Ovary (tissue), 7 donors: ENCODE measurements at regions not wholly inside any gene's neighbourhood (a gene's known extent, or its start where the extent isn't known, plus 50 kb on each side); places are given as distances from the start of the nearest gene placed in this dataset.

Source experiments
- DNase-seq, 5 donors: peaks; one replicate each; pipeline ENCODE4 v3.0.0-alpha.2; 2019 to 2020
- H3K27ac ChIP-seq, 2 donors: fragments of 200-600 bp; one replicate each; pipeline versions ENCODE4 v1.5.1 to v1.8.0; 2019 to 2022
- H3K27me3 ChIP-seq: fragments of 200-600 bp; one replicate; pipeline ENCODE4 v1.8.0; 2022
- H3K36me3 ChIP-seq: fragments of 200-600 bp; sonication (generic); one replicate; pipeline ENCODE4 v1.5.1; 2019
- H3K4me1 ChIP-seq: one replicate; pipeline ENCODE4 v1.8.1; 2013; ENCODE audit warnings: mild to moderate bottlenecking, moderate library complexity; ENCODE audit not compliant: insufficient read depth
- H3K4me3 ChIP-seq: fragments of 200-600 bp; sonication (generic); one replicate; pipeline ENCODE4 v1.5.1; 2017
- H3K9me3 ChIP-seq, 2 donors: fragments of 200-600 bp in 1 of 2; sonication (generic) in 1 of 2; one replicate each; pipeline versions ENCODE4 v1.5.1 to v1.8.1; 2013 to 2019; ENCODE audit warnings: mild to moderate bottlenecking in 1 of 2, moderate library complexity in 1 of 2
- EP300 ChIP-seq: sonication (generic); formaldehyde crosslinking; IDR thresholded peaks from one replicate; pipeline ENCODE4 v1.6.1; 2017; ENCODE audit warnings: antibody characterized with exemption
- POLR2A ChIP-seq: fragments of 450-650 bp; IDR thresholded peaks from one replicate; pipeline ENCODE4 v1.6.1; 2017; ENCODE audit warnings: antibody characterized with exemption, mild to moderate bottlenecking, moderate library complexity
- WGBS, 3 donors: extraction: QIAGEN DNeasy Blood & Tissue Kit in 1 of 3; methylation state at CpG; one replicate each; pipeline versions ENCODE4 v1.1.5 to v1.1.7; 2013 to 2017; 5-methylcytosine and 5-hydroxymethylcytosine counted together
- intact Hi-C, 4 donors: fragments of 100-400 bp; cut with DNase I; formaldehyde crosslinking; loops; one replicate each; pipeline versions ENCODE4 v1.11.0 to v1.15.1; 2022 to 2023
- TF ChIP-seq, protein P1 (sequence below), 3 donors: fragments of 450-650 bp in 2 of 3; fragments of 200-600 bp in 1 of 3; IDR thresholded peaks; one replicate each; pipeline versions ENCODE4 v1.5.1 to v1.8.0; 2016 to 2022; ENCODE audit warnings: antibody characterized with exemption in 3 of 3, mild to moderate bottlenecking in 1 of 3
- donor health status: DM: no; HTN: no; CAD: no; lungs with moderate emphysema.
- donor health status: DM: no; HTN: no; CAD: no.
- donor health status: Bipolar disorder and iron deficiency.
- donor health status: DM: no; HTN: no; CAD: no.
- donor health status: DM: yes; HTN: yes; CAD: no.

DNA sequence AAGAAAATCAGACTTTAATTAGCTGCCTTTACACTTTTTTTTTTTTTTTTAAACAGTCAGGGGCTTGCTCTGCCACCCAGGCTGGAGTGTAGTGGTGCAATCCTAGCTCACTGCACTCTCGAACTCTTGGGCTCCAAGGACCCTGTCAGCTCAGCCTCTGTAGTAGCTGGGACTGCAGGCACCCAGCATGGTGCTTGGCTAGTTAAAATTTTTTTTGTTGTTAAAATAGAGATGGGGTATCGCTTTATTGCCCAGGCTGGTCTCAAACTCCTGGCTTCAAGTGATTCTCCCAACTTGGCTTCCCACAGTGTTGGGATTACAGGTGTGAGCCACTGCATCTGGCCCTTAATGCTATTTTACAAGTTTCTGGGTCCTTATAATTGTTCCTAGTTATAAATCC, 359.1 kb downstream of the SPRY1 start:
- H3K36me3 ChIP-seq, result no peaks in the 10 kb centered on the region
- no peak for TF ChIP-seq POLR2A
- TF ChIP-seq, protein P1, sequence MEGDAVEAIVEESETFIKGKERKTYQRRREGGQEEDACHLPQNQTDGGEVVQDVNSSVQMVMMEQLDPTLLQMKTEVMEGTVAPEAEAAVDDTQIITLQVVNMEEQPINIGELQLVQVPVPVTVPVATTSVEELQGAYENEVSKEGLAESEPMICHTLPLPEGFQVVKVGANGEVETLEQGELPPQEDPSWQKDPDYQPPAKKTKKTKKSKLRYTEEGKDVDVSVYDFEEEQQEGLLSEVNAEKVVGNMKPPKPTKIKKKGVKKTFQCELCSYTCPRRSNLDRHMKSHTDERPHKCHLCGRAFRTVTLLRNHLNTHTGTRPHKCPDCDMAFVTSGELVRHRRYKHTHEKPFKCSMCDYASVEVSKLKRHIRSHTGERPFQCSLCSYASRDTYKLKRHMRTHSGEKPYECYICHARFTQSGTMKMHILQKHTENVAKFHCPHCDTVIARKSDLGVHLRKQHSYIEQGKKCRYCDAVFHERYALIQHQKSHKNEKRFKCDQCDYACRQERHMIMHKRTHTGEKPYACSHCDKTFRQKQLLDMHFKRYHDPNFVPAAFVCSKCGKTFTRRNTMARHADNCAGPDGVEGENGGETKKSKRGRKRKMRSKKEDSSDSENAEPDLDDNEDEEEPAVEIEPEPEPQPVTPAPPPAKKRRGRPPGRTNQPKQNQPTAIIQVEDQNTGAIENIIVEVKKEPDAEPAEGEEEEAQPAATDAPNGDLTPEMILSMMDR (IDR thresholded peaks at IDR 0.05), result no peak
- no peak for TF ChIP-seq EP300
- DNase-seq, result no peak
- 72 to 97% (median 96%) methylated on average over 2 of the region's 2 CpGs for whole genome bisulfite sequencing, 3 donors
- H3K27me3 ChIP-seq, result no peaks in the 10 kb centered on the region
- intact Hi-C loops, result no loop called here
- no peaks in the 10 kb centered on the region for H3K4me1 ChIP-seq
- no peak overlapping the region for H3K4me3 ChIP-seq
- H3K27ac ChIP-seq, result no peak overlapping the region
- no peaks in the 10 kb centered on the region for H3K9me3 ChIP-seq

DNA sequence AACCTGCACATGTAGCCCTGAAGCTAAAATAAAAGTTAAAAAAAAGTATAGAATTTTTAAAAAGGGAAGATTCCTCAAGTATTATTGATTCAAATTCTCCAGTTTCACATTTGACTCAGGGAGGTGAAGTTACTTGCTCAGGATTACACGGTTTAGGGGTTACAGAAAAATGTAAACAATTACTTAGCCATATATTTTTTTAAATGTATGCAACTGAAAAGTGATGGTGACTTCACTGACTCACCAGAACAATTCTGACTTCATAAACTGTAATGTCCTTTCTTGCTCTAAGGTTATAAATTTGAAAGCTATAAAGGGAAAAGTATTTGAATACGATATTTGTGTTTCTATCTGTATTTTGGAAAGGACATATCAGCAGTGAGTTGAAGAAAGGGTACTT, 371.2 kb downstream of the SPRY1 start:
- no peaks in the 10 kb centered on the region for H3K9me3 ChIP-seq
- no peak overlapping the region for H3K4me3 ChIP-seq
- WGBS, 3 donors, result 22 to 48% (median 37%) methylated on average over 2 of the region's 2 CpGs
- intact Hi-C loops, result no loop called here
- no peaks in the 10 kb centered on the region for H3K4me1 ChIP-seq
- DNase-seq, result no peak
- no peak overlapping the region for H3K27ac ChIP-seq
- TF ChIP-seq, protein P1 (IDR thresholded peaks at IDR 0.05), result no peak
- TF ChIP-seq EP300, result no peak
- no peak for TF ChIP-seq POLR2A
- H3K36me3 ChIP-seq, result no peaks in the 10 kb centered on the region
- H3K27me3 ChIP-seq, result no peaks in the 10 kb centered on the region

DNA sequence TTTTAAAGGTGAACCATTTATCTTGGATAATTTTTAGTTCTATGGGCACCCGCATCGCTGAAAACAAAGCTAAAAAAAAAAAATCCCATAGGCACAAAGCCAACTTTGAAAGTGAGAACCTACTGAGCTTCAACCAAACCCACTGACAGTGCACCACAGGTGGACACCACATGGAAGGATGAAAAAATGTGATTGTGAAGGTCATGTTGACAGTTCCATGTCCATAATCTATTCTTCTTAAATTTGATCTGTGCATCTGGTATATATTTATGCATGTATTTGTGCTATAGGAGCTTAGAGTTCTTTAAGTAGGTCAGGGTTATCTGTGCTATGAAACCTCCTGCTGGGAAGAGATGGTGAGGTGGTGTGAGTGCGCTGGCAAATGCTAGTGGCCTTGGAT, 374.3 kb downstream of the SPRY1 start:
- WGBS, 3 donors, result 96 to 100% (median 99%) methylated on average over 3 of the region's 3 CpGs
- Histone ChIP-seq H3K27me3 (no peaks in the 10 kb centered on the region), H3K4me1 (no peaks in the 10 kb centered on the region), H3K4me3 (no peak overlapping the region), H3K36me3 (no peaks in the 10 kb centered on the region), H3K27ac (no peak overlapping the region), H3K9me3 (no peaks in the 10 kb centered on the region)
- intact Hi-C loops, result no loop called here
- no peak for DNase-seq
- TF ChIP-seq POLR2A (no peak), EP300 (no peak)
- TF ChIP-seq, protein P1 (IDR thresholded peaks at IDR 0.05), result no peak

DNA sequence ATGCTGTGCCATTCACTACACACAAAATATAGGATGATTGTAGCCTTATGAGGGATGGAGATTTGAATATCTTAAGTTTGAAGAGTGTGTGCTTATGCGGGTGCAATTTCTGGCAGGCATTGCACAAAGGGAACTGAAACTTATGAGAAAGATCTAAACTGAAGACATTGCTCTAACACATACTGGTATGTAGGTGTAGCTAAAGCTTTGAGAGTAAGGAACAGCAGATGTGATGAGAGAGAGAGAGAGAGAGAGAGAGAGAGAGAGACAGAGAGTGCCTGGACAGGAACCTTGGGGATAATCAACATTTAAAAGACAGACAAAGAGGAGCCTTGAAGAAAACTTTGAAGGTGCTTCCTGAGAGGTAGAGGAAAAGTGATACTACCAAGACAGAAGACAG, 379.7 kb downstream of the SPRY1 start:
- WGBS, 3 donors, result 90 to 100% (median 99%) methylated on average over 1 of the region's 1 CpG
- intact Hi-C loops, result no loop called here

More for the DNA sequence above, 379.7 kb downstream of the SPRY1 start:
- Histone ChIP-seq H3K27me3 (no peaks in the 10 kb centered on the region), H3K4me3 (no peak overlapping the region), H3K9me3 (no peaks in the 10 kb centered on the region), H3K36me3 (no peaks in the 10 kb centered on the region), H3K4me1 (no peaks in the 10 kb centered on the region), H3K27ac (no peak overlapping the region)
- DNase-seq, result no peak
- TF ChIP-seq POLR2A (no peak), EP300 (no peak)
- TF ChIP-seq, protein P1 (IDR thresholded peaks at IDR 0.05), result no peak
